ENCODE measurements at regions not wholly inside any gene's neighbourhood (a gene's known extent, or its start where the extent isn't known, plus 50 kb on each side); places are given as distances from the start of the nearest gene placed in this dataset.

DNA sequence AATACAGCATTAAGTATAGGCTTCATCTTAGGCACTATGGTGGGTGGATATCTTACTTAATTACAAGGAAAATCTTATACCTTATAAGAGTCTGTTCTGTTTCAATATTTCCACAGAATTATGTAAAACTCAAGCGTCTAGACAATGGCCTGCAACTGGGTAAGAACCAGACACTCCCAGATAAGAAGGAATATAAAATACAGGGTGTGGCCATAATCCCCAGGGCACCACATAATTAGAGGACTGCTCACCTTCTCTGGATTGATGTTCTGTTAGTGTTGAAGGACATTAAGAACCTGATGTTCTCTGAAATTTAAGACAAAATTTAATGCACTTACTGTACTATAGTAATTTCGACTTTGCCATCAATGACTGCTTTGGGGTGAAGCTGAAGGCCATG is 198.2 kb upstream of the ARSJ start:
- no peak for DNase-seq

DNA sequence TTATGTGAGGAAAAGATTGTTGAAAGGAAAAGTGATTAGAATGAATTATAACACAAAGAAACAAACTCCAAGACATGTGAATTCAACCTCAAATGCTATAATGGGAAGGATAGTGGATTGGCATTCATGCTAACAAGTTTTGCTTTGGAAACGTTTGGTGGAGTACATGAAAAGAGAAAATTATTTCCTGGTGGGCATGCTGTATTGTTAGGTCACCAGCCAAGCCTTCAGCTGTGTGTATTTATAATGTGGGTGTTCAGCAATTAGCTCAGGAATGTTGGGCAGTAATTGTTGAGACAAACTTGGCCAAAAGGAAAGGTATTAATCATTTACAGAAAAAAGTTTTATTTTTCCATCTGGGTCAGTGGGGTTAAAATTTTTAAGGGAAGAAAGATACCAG is 198.9 kb upstream of the ARSJ start:
- no peak for DNase-seq

GRCh38 chr4:114180481-114180880 is 201.0 kb upstream of the ARSJ start:
- no peak for DNase-seq

- DNase-seq = no peak
These were observed 205.5 kb upstream of the ARSJ start for GRCh38 chr4:114184901-114185300.

GRCh38 chr4:114187592-114187991 is 208.1 kb upstream of the ARSJ start:
- no peak for DNase-seq

- DNase-seq = no peak
These were observed 212.0 kb upstream of the ARSJ start for GRCh38 chr4:114191496-114191895.

- no peak for DNase-seq
These were observed 213.4 kb upstream of the ARSJ start for GRCh38 chr4:114192854-114193253.

GRCh38 chr4:114193624-114194399 is 214.4 kb upstream of the ARSJ start:
- no peak for DNase-seq

- no peak for DNase-seq
These were observed 217.2 kb upstream of the ARSJ start for GRCh38 chr4:114196606-114197005.

DNA sequence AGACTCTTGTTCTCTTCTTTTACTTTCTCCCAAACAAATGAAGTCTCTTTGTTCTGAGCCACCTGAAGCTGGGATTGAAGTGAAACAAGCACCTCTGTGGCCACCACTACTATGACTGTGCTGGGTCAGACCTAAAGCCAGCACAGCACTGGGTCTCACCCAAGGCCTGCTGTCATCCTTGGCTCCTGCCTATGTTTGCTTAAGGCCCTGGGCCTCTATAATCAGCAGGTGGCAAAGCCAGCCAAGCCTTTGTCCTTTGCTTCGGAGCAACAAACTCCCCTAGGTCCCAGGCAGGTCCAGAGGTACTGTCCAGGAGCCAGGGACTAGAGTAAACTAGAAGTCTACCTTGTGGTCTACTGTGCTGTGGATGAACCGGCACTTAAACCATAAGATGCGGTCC is 220.6 kb upstream of the ARSJ start:
- DNase-seq = no peak

- no peak for DNase-seq
These were observed 225.8 kb upstream of the ARSJ start for GRCh38 chr4:114205261-114205660.

- no peak for DNase-seq
These were observed 229.2 kb upstream of the ARSJ start for GRCh38 chr4:114208574-114209151.

- DNase-seq = no peak
These were observed 230.1 kb upstream of the ARSJ start for GRCh38 chr4:114209584-114209983.

DNA sequence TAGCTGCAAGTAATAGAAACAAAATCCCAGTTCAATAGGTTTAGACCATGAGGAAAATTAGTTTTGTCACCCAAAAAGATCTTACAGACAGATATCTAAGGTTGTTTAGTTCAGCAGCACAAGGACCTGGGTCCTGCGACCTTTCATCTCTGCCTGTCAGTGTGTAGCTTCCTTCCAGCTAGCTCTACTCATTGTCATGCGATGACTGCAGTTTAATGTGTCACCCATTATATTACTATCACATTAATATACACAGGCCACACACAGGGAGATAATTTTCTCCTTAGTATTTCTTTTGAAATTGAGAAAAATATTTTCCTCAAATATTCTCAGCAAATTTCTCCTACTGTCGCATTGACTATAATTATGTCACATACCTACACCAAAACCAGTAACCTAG is 232.1 kb upstream of the ARSJ start:
- DNase-seq = no peak

DNA sequence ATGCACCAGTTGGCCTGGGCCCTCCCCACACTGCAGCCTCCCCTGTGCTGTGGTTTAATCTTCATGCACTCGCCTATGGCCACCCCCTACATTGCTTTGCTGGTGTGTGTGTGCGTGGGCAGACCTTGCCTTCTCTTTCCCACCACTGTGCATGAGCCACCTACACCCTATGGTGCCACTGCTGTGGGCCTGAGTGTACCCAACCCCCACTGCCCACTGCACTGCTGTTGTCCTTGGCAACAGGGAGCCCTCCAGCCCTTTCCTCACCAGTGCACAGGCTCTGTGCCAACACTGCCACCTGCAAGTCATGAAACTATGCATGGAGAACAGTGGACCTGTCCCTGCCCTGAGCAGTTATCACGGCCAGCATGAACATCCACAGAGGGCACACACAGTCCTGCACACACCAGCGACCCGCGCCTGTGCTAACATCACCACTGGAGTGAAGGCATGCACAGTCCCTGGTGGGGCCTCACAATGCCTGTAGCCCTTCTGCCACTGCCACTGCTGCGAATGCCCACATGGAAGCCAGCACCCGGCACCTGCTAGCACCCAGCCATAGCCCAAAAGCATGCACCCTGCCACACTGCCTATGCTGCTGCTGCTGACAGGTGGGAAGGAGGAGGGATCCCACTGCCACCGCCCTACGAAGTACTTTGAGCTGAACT is 237.8 kb upstream of the ARSJ start:
- DNase-seq = no peak

DNA sequence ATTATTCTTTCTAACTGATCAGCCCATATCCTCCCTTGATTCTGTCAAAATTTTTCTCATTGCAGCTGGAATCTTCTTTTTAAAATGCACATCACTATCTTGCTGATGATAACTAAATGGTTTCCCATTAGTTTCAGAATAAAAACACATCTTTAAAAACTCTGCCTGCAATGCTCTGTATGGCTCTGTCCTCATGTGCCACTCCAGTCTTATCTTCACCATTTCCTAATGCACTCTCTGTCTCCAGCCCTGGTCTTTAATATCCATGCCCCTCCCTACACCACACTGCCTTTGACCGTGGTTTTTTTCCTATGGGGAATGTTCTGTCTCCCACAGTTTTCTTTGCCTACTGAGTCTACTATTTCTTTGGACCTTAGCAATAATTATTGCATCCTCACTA is 244.1 kb upstream of the ARSJ start:
- no peak for DNase-seq

DNA sequence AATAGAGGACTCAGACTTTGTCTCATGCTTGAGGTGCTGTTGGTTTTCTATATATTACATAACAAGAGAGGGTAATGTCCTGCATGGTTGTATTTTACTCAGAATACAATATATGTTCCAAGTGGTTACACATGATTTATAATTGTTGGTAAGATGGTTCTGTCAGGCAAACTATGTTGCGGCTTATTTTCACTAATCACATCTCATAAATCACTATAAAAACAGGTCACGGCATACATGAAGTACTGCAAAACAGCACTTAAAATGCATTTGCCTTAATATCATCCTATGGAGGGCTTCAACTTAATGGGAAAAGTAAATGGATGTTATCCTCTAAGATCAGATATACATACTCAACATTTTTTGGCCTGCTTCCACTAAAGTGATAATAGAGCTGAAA is 246.0 kb upstream of the ARSJ start:
- no peak for DNase-seq

- no peak for DNase-seq
These were observed 246.7 kb upstream of the ARSJ start for GRCh38 chr4:114226179-114226578.

- no peak for DNase-seq
These were observed 247.7 kb upstream of the ARSJ start for GRCh38 chr4:114226968-114227760.

DNA sequence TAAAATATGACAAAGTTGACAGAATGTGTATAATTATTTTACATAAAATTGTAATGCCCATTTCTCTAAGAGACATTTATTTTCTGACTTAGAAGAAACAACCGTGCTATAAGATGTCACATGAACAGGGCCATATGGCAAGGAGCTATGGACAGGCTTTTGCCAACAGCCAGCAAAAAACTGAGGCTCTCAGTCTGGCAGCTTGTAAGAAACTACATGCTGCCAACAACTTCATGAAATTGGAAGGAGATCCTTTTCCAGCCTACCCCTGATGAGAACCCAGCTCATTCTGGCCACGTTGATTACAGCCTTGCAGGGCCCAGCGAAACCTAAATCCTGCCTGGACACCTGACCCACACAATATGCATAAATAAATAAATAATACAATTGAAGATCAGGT is 250.3 kb upstream of the ARSJ start:
- no peak for DNase-seq

- DNase-seq = no peak
These were observed 256.8 kb upstream of the ARSJ start for GRCh38 chr4:114236171-114236769.

DNA sequence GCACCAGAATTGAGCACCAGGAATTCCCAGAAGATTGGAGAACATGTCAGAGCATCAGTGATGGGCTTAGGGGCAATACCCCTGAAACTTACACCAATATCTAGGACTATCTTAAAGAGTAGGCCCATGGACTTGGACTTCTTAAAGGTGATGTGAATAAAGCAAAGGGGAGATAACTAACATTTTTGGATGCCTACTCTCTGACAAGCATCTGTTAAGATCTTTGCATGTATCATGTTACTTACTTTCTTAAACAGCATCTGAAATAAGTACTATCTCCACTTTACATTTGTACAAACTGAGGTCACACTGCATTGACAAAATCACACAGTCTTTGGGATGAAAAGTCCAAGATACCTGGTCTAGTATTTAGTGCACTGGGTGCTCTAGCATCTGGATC is 258.6 kb upstream of the ARSJ start:
- DNase-seq = no peak

All from renal pelvis (tissue), 1 donor.